RWPE1 (cell line): ENCODE measurements at regions not wholly inside any gene's neighbourhood (a gene's known extent, or its start where the extent isn't known, plus 50 kb on each side); places are given as distances from the start of the nearest gene placed in this dataset.

Experiments used
- CTCF ChIA-PET: fragments of 350-600 bp; sonication (Branson Sonifier 250); formaldehyde crosslinking; extraction: SDS; loops from one replicate; lab custom pipeline; 2021; lab: Yijun Ruan, JAX
- POLR2A ChIA-PET: fragments of 400-600 bp; formaldehyde crosslinking; extraction: SDS; loops from one replicate; lab custom pipeline; 2020; ENCODE audit warnings: antibody characterized with exemption; ENCODE audit not compliant: low non-redundant PET; lab: Yijun Ruan, JAX
- DNase-seq: peaks from one replicate; pipeline ENCODE4 v3.0.0; 2012; ENCODE audit warnings: low spot score
- H3K27ac ChIP-seq: fragments of 450-650 bp; 2 replicates; pipeline ENCODE4 v1.5.1; 2017
- TF ChIP-seq, protein P1 (sequence below): fragments of 450-650 bp; conservative IDR thresholded peaks from 2 replicates; pipeline ENCODE4 v1.5.1; 2017; ENCODE audit warnings: low read depth, mild to moderate bottlenecking

DNA sequence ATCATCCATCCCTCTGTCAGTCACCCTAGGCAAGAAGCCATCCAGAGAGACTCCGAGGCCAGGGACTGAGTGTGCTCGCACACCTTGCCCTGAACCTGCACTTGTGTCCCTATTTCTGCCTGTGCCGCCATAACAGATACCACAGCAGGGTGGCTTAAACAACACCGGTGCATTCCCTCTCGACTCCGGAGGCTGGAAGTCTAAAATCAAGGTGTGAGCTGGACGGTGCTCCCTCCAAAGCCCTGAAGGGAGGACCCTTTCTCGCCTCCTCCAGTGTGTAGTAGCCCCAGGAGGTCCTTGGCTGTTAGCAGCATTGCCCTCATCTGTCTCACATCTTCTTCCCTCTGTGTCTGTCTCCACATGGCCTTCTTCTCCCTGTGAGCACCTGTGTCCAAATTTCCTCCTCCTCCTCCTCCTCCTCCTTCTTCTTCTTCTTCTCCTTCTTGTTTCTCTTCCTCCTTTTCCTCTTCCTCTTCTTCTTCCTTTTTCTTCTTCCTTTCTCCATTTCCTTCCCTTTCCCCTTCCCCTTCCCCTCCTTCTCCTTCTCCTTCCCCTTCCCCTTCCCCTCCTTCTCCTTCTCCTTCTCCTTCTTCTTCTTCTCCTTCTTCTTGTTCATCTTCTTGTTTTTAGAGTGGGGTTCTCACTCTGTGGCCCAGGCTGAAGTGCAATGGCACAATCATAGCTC lies 98.1 kb upstream of the ENPP6 start:
- no peak overlapping the region for H3K27ac ChIP-seq
- DNase-seq: no peak
- TF ChIP-seq, protein P1, sequence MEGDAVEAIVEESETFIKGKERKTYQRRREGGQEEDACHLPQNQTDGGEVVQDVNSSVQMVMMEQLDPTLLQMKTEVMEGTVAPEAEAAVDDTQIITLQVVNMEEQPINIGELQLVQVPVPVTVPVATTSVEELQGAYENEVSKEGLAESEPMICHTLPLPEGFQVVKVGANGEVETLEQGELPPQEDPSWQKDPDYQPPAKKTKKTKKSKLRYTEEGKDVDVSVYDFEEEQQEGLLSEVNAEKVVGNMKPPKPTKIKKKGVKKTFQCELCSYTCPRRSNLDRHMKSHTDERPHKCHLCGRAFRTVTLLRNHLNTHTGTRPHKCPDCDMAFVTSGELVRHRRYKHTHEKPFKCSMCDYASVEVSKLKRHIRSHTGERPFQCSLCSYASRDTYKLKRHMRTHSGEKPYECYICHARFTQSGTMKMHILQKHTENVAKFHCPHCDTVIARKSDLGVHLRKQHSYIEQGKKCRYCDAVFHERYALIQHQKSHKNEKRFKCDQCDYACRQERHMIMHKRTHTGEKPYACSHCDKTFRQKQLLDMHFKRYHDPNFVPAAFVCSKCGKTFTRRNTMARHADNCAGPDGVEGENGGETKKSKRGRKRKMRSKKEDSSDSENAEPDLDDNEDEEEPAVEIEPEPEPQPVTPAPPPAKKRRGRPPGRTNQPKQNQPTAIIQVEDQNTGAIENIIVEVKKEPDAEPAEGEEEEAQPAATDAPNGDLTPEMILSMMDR: no peak
- ChIA-PET CTCF (interaction anchor here (0.7 kb wide), 1 partner anchor 689 kb away, joined by 5 read pairs; no protein-coding TSS in a partner anchor), POLR2A (no interaction called here)

DNA sequence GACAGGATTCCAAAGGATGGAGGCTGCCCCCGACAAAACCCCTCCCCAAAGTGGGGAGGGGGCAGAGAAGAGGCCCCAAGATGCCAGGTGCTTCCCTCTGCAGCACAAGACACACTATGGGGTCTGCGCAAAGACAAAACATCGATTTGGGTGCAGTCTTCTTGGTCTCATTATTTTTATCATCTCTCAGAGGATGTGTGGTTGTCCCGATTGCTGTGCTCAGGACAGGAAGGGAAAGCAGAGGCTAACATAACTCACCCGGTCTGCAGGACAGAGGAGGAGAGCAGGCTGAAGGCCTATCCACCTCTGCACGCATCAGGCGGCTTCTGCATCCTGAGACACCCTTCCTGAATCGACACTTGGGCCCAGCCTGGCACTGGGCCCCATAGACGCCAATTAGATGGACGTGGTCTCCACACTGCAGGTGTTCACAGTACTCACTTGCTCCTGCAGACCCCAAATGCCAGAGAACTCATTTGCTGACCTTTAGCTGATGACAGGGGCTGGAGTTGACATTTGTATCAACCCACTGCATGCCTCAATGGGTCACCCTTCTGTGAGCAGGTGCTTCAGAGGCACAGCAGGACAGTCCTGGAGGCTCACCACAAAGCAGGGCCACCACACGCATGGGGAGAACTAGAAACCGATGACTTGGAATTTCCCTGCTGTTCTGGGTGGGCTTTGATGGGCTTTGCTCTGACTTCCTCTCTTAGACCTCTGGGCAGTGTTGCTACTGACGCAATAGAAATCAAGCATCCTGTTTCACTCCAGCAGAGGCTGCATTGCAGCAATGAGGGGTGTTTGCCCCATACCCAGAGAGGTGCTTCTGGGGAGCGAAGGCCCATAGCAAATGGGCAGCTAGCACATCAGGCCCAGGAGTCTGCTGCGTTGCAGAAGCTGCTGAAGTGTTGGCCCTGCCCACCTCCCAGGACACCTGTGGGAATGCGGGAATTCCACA lies 96.3 kb upstream of the ENPP6 start:
- no peak for DNase-seq
- POLR2A ChIA-PET: no interaction called here
- TF ChIP-seq, protein P1: no peak
- CTCF ChIA-PET: interaction anchor here (0.6 kb wide), 1 partner anchor 223 kb away, joined by 3 read pairs; no protein-coding TSS in a partner anchor
- no peak overlapping the region for H3K27ac ChIP-seq

DNA sequence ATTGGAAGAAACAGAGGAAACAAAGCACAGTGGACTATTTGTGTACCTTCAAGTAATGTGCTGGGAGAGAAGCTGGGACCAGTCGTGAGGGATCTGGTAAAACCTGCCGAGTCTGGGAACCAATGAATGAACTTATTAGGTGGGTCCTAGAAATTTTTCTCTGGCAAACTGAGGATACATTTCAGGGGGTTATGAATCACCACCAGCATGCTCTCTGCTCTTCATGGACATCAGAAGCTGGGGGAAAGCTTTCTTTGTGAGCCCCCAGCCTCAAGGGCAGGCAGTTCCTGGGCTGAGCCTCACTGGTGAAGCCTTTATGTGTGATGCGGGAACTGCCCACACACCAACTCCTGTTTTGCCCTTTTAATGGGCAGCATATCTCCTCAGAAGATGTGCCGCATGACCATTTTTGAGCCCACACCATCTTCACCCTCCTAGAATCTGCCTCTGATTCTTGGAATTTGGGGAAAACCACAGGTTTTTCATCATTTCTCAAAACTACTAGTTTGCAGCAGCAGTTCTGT lies 95.4 kb upstream of the ENPP6 start:
- TF ChIP-seq, protein P1: no peak
- POLR2A ChIA-PET: no interaction called here
- H3K27ac ChIP-seq: no peak overlapping the region
- CTCF ChIA-PET: interaction anchor here (0.5 to 0.6 kb wide), 2 partner anchors 31 to 224 kb away, joined by 3 to 9 read pairs; no protein-coding TSS in a partner anchor
- no peak for DNase-seq

DNA sequence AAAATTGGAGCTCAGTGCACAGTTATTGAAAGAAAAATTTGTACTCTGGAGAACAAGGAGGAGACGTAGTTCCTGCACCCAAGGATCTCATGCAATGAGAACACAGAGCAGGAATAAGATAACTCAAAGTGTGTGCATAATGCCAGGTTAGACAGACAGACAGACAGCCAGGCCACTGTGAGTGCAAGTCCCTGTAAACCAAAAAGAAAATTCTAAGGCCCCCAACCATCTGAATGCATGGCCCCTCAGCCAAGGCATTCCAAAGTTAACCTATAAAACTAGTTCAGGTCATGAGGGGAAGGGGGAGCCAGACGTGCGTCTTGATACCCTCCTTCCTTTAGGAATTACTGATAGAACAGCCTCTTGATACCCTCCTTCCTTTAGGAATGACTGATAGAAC lies 94.5 kb upstream of the ENPP6 start:
- no peak for DNase-seq
- TF ChIP-seq, protein P1: no peak
- H3K27ac ChIP-seq: no peak overlapping the region
- POLR2A ChIA-PET: no interaction called here
- CTCF ChIA-PET: no interaction called here

DNA sequence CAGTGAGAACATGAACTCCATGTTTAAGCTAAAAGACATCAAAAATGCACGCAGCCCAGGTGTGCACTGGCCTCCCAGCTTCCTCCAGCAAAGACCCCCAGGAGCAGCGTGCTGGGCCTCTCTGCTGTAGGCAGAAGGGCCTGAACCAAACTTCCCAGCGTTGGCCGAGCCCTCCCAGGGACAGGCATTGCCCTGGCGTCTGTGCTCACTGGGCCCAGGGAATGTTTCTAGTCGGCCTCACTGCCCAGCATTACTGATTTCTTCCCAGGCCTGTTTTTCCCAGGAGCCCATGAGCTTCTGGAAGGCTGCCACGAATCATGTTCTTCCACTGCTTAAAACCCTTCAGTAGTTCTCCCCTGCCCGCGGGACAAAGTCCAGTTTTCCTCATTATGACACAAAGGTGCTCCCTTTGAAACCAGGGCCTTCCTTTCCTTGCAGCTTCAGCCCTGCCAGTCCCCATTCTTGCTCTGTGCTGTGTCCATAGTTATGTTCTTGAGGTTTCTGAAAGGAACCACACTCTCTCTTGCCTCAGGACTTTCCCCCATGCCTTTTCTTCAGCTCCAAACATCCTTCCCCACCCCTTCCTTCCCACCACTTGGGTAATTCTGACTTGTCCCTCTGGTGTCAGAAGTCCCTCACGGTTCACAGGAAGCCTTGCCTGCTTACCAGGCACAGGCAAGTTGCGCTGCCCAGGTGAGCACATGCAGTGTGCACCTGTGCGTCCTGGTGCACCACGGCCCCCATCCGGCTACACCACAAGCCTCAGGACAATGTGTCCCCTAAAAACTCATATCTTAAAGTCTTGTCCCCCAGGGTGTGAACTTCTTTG lies 93.4 kb upstream of the ENPP6 start:
- ChIA-PET CTCF (no interaction called here), POLR2A (no interaction called here)
- no peak overlapping the region for H3K27ac ChIP-seq
- no peak for DNase-seq
- TF ChIP-seq, protein P1: no peak
